NT2/D1 (cell line): ENCODE measurements at regions not wholly inside any gene's neighbourhood (a gene's known extent, or its start where the extent isn't known, plus 50 kb on each side); places are given as distances from the start of the nearest gene placed in this dataset.

Experiments
- SUZ12 ChIP-seq: IDR thresholded peaks from 2 replicates; pipeline ENCODE4 v1.6.1; 2011; ENCODE audit not compliant: insufficient read length, insufficient read depth; ENCODE audit errors: extremely low read depth
- YY1 ChIP-seq: IDR thresholded peaks from 2 replicates; pipeline ENCODE4 v1.6.1; 2011; ENCODE audit not compliant: insufficient read length, insufficient read depth
- ZNF274 ChIP-seq: IDR thresholded peaks from 2 replicates; pipeline ENCODE4 v1.6.1; 2011; ENCODE audit warnings: mild to moderate bottlenecking, low read depth, low read length

- TF ChIP-seq ZNF274 = no peak
- TF ChIP-seq SUZ12 = no peak
- TF ChIP-seq YY1 = no peak
Measured at GRCh38 chr2:182481676-182482075, 54.8 kb upstream of the PDE1A start.
